ENCODE measurements at regions not wholly inside any gene's neighbourhood (a gene's known extent, or its start where the extent isn't known, plus 50 kb on each side); places are given as distances from the start of the nearest gene placed in this dataset.

- TF ChIP-seq CEBPB (IDR thresholded peaks at IDR 0.05) (no peak), TAF1 (IDR thresholded peaks at IDR 0.05; ENCODE audit: low read depth) (no peak), REST (IDR thresholded peaks at IDR 0.05; ENCODE audit: low read depth) (no peak), EP300 (IDR thresholded peaks at IDR 0.05; ENCODE audit: borderline replicate concordance) (no peak)
These were observed 1435.5 kb downstream of the MRPL39 start for GRCh38 chr21:24171736-24172135.
